Gastroesophageal sphincter (tissue), 3 donors: ENCODE measurements at regions not wholly inside any gene's neighbourhood (a gene's known extent, or its start where the extent isn't known, plus 50 kb on each side); places are given as distances from the start of the nearest gene placed in this dataset.

Source experiments
- CTCF ChIP-seq, 4 experiments: fragments of 200-600 bp in 2 of 4; fragments of 450-650 bp in 2 of 4; sonication (generic) in 1 of 4; IDR thresholded peaks; one replicate each; pipeline ENCODE4 v1.5.1; 2017 to 2019; ENCODE audit warnings: antibody characterized with exemption in 4 of 4, mild to moderate bottlenecking in 2 of 4, moderate library complexity in 2 of 4
- EP300 ChIP-seq: sonication (generic); formaldehyde crosslinking; IDR thresholded peaks from one replicate; pipeline ENCODE4 v1.6.1; 2017; ENCODE audit warnings: antibody characterized with exemption, mild to moderate bottlenecking
- POLR2A ChIP-seq, 2 donors: fragments of 450-650 bp; IDR thresholded peaks; one replicate each; pipeline ENCODE4 v1.6.1; 2017; ENCODE audit warnings: antibody characterized with exemption in 2 of 2, mild to moderate bottlenecking in 2 of 2, moderate library complexity in 1 of 2
- POLR2AphosphoS5 ChIP-seq: sonication (generic); formaldehyde crosslinking; IDR thresholded peaks from one replicate; pipeline ENCODE4 v1.6.1; 2017; ENCODE audit warnings: antibody characterized with exemption

- TF ChIP-seq CTCF (IDR thresholded peaks at IDR 0.05) (no peak), POLR2A (IDR thresholded peaks at IDR 0.05) (no peak), POLR2AphosphoS5 (no peak), EP300 (no peak)
Measured at GRCh38 chr22:27201741-27202140, 544.4 kb downstream of the MIAT start.
